ENCODE measurements at regions not wholly inside any gene's neighbourhood (a gene's known extent, or its start where the extent isn't known, plus 50 kb on each side); places are given as distances from the start of the nearest gene placed in this dataset.

DNA sequence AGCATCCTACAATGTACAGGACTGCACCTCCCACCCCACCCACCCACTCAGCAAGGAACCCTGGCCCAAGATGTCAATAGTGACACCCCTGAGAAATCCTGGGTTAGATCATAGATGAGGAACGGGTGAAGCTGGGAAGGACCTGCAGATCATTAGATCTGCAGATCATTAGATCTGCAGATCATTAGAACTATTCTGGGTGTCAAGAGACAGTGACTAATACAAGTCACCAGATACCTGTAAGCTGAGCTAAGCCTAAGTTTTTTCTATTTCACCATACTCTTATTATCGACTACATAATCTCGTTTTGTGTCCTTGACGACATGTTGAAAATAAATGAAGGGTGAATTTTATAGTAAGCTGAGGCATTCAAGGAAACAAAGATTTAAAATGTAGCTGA, 325.7 kb downstream of the DUSP10 start:
- intact Hi-C loops (cut with micrococcal nuclease), result no loop called here

GRCh38 chr1:221416723-221417122, 325.2 kb downstream of the DUSP10 start:
- intact Hi-C loops (cut with micrococcal nuclease), result no loop called here

DNA sequence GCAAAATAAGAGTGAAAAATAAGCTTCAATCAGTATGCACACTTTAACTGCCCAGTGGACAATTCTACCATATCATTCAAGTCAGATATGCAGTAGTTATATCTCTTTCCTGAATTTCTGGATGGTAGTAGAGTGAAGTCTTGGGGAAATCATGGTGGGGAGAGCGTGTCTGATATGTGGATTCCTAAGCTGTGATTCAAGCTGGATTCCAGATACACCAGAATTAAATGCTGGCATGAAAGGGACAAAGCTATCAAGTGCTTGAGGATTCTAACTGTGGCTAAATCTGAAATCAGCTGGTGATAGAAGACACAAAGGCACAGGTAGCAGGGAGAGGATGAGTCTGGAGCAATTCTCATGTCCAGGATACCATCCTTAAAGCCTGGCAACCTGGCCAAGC, 323.5 kb downstream of the DUSP10 start:
- intact Hi-C loops (cut with micrococcal nuclease), result no loop called here

- intact Hi-C loops (cut with micrococcal nuclease), result no loop called here
These were observed 322.3 kb downstream of the DUSP10 start for GRCh38 chr1:221419513-221420095.

- intact Hi-C loops (cut with micrococcal nuclease), result no loop called here
These were observed 312.6 kb downstream of the DUSP10 start for GRCh38 chr1:221429264-221429663.

GRCh38 chr1:221430152-221430960, 311.5 kb downstream of the DUSP10 start:
- intact Hi-C loops (cut with micrococcal nuclease), result loop anchor here (10.0 kb wide), 2 partner anchors 226 to 314 kb away; partner anchors contain the start of gene DUSP10

DNA sequence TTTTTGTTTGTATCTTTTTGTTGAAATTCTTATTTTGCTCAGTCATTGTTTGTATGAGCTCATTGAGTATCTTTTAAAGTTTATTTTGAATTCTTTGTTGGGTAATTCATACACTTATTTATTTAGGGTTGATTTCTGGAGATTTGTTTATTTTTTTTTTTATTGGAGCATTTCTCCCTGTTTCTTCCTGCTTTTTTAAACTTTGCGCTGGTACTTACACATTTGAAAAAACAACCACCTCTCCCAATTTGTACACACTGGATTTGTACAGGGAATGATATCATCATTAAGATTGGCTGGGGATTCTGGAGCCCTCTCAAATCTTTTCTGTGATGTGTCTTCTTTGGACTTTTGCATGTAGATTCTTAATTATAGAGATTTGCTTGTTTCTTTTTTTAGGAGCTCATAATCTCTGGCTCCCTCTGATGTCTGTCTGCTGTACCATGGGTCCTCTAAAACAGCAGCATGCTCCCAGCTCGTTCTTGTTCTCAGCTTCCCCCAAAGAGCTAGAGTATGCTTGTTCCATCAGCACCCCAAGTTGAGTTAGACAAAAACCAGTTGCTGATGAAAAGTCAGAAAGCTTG, 310.7 kb downstream of the DUSP10 start:
- intact Hi-C loops (cut with micrococcal nuclease), result loop anchor here (10.0 kb wide), 2 partner anchors 226 to 314 kb away; partner anchors contain the start of gene DUSP10

GRCh38 chr1:221431961-221432360, 309.9 kb downstream of the DUSP10 start:
- intact Hi-C loops (cut with micrococcal nuclease), result loop anchor here (10.0 kb wide), 2 partner anchors 227 to 313 kb away; partner anchors contain the start of gene DUSP10

GRCh38 chr1:221435504-221435904, 306.4 kb downstream of the DUSP10 start:
- intact Hi-C loops (cut with micrococcal nuclease), result loop anchor here (1.0 to 10.0 kb wide), 5 partner anchors 171 to 625 kb away; partner anchors contain the start of gene DUSP10

DNA sequence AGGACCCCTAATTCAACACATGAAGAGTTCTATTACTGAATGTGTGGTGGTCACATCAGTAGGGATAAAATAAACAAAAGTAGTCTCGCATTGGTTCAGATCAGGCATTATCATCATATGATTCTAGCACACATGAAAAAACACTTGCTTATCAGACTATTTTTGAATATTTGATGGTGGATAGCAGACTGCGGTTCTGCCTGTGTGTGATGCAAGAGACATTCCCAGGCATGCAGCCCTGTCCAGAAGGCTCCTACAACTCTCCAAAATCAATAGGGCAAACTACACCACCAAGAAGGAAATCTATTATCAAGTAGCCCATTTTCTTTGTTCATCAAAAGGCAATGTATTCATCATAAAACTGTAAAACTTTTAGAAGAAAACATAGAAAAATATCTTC, 304.7 kb downstream of the DUSP10 start:
- intact Hi-C loops (cut with micrococcal nuclease), result loop anchor here (10.0 kb wide), 2 partner anchors 232 to 308 kb away; partner anchors contain the start of gene DUSP10

DNA sequence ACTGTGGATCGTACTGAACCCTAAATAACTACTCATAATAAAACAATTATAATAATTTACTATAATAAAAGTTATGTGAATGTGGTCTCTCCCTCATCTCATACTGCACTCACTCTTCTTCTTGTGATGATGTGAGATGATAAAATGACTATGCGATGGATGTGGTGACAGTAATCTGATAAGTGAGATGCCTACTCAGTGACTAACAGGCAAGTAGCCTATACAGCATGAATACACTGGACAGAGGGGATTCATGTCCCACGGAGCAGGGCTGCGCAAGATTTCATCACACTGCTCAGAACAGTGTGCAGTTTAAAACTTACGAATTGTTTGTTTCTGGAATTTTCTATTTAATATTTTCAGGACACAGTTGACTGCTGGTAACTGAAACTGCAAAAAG, 304.0 kb downstream of the DUSP10 start:
- intact Hi-C loops (cut with micrococcal nuclease), result loop anchor here (10.0 kb wide), 2 partner anchors 233 to 307 kb away; partner anchors contain the start of gene DUSP10

GRCh38 chr1:221439008-221439746, 302.7 kb downstream of the DUSP10 start:
- intact Hi-C loops (cut with micrococcal nuclease), result loop anchor here (10.0 kb wide), 2 partner anchors 234 to 306 kb away; partner anchors contain the start of gene DUSP10

DNA sequence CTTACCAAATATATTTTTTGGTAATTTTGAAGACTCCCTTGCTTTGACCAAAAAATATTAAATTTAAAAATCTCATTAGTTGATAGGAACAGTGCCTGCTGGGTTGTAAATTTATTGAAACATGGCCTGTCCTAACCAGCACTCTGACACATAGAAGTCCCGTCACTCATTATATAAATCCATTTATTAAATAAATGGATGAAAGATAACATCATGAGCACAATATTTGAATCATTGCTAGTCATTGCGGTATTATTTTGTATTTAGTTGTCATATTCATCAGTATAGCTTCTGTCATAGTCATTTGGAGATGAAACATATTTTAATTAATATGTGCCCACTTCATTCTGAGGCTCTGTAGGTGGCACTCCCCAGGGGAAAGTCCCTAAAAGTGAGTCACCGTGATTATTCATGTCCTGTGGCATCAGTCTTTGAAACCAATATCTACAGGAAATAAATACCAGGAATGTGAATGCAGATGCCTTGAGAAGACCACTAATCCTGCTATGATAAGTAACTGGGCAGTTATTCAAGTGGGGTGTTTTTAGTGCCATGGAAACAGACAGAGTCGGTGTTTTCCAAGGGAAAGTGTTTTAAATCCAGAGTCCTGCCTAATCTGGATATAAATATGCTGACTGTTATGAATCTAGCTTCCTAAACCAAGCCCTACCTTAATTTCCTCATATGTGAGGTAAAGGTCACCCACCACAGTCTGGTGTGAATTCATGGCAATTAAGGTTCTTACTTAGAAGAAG, 302.0 kb downstream of the DUSP10 start:
- intact Hi-C loops (cut with micrococcal nuclease), result loop anchor here (10.0 kb wide), 2 partner anchors 235 to 305 kb away; partner anchors contain the start of gene DUSP10

GRCh38 chr1:221440658-221441057, 301.2 kb downstream of the DUSP10 start:
- intact Hi-C loops (cut with micrococcal nuclease), result no loop called here

DNA sequence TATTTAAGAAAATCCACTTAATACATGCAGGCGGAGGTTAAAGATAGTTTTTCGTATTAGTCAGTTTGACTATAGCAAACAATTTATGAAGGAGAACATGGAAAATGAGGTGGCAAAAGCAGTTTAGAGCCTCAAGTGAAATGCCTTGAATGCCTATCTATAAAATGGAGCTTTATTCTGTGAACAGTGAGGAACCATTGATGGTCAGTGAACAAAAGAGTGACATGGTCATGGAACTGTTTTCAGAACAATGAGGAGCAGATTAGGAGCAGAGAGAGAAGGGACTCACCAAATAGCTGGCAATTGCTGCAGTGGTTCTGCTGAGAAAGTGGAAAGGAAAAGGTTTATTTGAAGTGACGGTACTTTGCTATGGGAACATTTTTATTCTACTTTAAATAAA, 299.8 kb downstream of the DUSP10 start:
- intact Hi-C loops (cut with micrococcal nuclease), result no loop called here

DNA sequence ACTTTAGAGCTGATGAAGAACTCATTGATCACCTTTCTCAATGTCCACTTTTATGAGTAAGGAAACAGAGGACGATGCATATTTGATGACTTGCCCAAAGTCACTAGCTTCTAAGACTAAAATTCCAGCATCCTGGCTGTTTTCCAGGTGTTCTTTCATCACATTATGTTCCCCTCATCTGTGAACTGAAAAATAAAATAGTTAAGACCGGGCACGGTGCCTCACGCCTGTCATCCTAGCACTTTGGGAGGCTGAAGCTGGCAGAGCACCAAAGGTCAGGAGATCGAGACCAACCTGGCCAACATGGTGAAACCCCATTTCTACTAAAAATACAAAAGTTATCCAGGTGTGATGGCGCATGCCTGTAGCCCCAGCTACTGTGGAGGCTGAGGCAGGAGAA, 297.5 kb downstream of the DUSP10 start:
- intact Hi-C loops (cut with micrococcal nuclease), result no loop called here

- intact Hi-C loops (cut with micrococcal nuclease), result no loop called here
These were observed 293.2 kb downstream of the DUSP10 start for GRCh38 chr1:221448585-221449175.

DNA sequence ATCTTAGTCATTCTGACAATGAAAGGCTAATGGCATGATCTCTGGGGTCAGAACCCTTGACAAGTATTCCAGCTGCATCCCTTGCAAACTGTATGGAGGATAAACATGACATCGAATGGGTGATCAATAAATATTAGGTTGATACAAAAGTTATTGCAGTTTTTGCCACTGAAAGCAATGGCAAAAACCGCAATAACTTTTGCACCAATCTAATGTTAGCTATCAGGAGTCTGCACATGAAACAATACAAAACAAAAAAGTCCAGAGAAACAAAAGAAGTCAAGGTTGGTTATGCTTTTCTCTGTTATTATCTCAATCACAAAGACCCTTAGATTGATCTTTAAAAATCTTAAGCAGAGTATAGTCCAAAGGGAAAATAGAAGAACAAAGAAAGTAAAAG, 292.7 kb downstream of the DUSP10 start:
- intact Hi-C loops (cut with micrococcal nuclease), result no loop called here

DNA sequence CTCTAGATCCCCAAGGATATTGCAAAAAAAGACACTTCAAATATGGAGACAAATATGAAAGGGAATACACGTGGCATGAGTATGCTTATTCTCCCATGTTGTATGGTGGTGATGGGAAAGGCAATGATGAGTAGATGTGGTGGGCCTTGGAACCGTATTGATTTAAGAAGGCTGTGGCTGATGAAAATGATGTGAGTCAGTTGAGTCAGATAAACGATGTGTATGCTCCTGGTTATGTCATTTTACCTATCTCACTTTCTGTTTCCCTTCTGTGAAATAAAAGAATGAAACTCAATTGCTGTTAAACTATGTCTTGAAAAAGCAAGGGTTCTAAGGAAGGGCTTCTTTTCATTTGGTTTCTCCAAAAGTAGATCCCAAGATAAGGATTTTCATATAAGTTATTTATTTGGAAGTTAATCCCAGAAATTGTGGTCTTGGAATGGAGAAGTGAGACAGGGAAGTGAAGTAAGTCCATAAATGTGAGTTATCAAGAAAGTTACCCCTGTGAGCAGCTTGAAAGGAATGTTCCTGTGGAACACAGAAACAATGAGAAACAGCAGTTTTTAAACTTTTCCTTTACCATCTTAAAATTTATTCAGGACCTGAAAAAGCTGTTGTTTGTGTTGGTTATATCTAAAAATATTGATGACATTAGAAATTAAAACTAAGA, 292.0 kb downstream of the DUSP10 start:
- intact Hi-C loops (cut with micrococcal nuclease), result no loop called here

GRCh38 chr1:221451741-221452140, 290.1 kb downstream of the DUSP10 start:
- intact Hi-C loops (cut with micrococcal nuclease), result no loop called here

Data from T-helper 2 cell treated with Interferon-gamma antibody and Interleukin-4, amounts not matched to agents 100 ng/mL and 5 ng/mL, for 36 hours (primary cell).